IPS-20b (cell line): ENCODE measurements at regions not wholly inside any gene's neighbourhood (a gene's known extent, or its start where the extent isn't known, plus 50 kb on each side); places are given as distances from the start of the nearest gene placed in this dataset.
A peak's percentile ranks its signal among the peaks of the same experiment; 100 is the strongest.

ENCODE experiments used
- H3K27ac ChIP-seq: one replicate; pipeline ENCODE4 v1.5.1; 2013; ENCODE audit warnings: low read length
- H3K27me3 ChIP-seq: 2 replicates; pipeline ENCODE4 v1.6.1; 2013; ENCODE audit warnings: mild to moderate bottlenecking, low read length, inconsistent platforms; ENCODE audit not compliant: insufficient read depth
- H3K36me3 ChIP-seq: 2 replicates; pipeline ENCODE4 v1.6.1; 2013; ENCODE audit warnings: low read depth, mild to moderate bottlenecking, inconsistent platforms, low read length, moderate library complexity; ENCODE audit not compliant: insufficient read depth
- H3K4me1 ChIP-seq: 2 replicates; pipeline ENCODE4 v1.6.1; 2013; ENCODE audit warnings: mild to moderate bottlenecking, control low read depth, inconsistent platforms, low read length, moderate library complexity; ENCODE audit not compliant: insufficient read depth
- H3K4me3 ChIP-seq: 2 replicates; pipeline ENCODE4 v1.5.1; 2013; ENCODE audit warnings: mild to moderate bottlenecking, low read length, inconsistent platforms
- H3K9ac ChIP-seq: 2 replicates; pipeline ENCODE4 v1.6.1; 2013; ENCODE audit warnings: low read depth, mild to moderate bottlenecking, inconsistent platforms, low read length, moderate library complexity
- H3K9me3 ChIP-seq: 2 replicates; pipeline ENCODE4 v1.6.1; 2013; ENCODE audit warnings: mild to moderate bottlenecking, low read depth, low read length, inconsistent platforms; ENCODE audit not compliant: insufficient read depth

DNA sequence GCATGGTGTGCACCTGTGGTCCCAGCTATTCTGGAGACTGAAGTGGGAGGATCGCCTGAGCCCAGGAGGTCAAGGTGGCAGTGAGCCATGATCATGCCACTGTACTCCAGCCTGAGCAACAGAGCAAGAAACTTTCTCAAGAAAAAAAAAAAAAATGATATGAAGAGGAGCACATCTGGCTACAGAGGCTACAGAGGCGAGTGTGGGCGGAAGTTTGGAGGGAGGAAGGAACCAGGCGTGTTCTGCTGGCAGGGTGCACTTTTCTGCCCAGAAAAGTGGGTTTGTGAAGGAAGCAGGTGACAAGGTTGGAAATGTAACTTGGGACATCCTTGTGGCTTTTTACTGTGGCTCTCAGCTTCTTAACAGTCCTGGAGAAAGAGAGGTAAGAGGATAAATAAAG, 96.7 kb downstream of the SNX5 start:
- Histone ChIP-seq H3K27me3 (no peaks in the 10 kb centered on the region), H3K4me1 (peaks cover 49% of the 10 kb centered on the region; the same call in 1 of the 2 replicates), H3K27ac (peak overlapping the region; percentile 40)

GRCh38 chr20:17871181-17871580, 97.4 kb downstream of the SNX5 start:
- Histone ChIP-seq H3K27me3 (no peaks in the 10 kb centered on the region), H3K9ac (peak overlapping the region; percentile 47; the same call in 1 of the 2 replicates), H3K4me3 (peak overlapping the region; percentile 7; the same call in 1 of the 2 replicates), H3K9me3 (no peaks in the 10 kb centered on the region), H3K4me1 (peaks cover 49% of the 10 kb centered on the region; the same call in 1 of the 2 replicates), H3K27ac (peak overlapping the region; percentile 26), H3K36me3 (no peaks in the 10 kb centered on the region)

More for the DNA sequence above, 96.7 kb downstream of the SNX5 start:
- Histone ChIP-seq H3K36me3 (no peaks in the 10 kb centered on the region), H3K9me3 (no peaks in the 10 kb centered on the region), H3K9ac (peak overlapping the region; percentile 47; the same call in 1 of the 2 replicates), H3K4me3 (no peak overlapping the region)

DNA sequence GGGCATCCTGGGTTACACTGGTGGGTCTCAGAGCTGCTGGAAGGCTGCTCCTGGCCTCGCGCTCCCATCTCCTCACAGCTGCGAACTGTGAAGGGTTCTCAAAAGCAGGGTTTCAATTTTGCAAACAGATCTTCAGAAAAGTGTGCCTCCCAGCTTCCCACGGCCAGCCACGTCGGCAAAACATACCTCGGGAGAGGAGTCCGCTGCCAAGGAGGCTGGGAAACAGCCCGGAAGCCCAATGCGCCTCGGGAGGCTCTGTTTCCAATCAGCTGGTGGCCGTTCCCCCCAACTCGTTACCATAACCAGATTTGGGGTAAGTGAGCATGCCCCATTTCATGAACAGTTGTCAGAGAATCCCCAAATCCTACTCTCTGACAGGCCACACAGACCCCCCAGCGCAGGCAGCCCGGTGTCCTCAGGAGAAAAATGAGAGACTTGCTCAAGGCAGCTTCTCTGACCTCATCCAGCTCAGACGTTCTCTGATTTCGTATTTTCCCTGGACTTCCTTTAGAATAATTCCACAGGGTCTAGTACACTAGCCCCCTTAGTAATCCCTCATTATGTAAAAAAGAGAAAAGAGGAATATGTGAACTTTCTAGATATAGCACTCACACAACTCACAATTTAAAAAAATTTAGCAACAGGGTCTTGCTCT, 98.4 kb downstream of the SNX5 start:
- Histone ChIP-seq H3K4me3 (no peak overlapping the region), H3K9ac (no peak overlapping the region; the same call in 1 of the 2 replicates), H3K27ac (peak overlapping the region; percentile 63), H3K36me3 (no peaks in the 10 kb centered on the region), H3K9me3 (no peaks in the 10 kb centered on the region), H3K27me3 (no peaks in the 10 kb centered on the region), H3K4me1 (peaks cover 42% of the 10 kb centered on the region; the same call in 1 of the 2 replicates)

DNA sequence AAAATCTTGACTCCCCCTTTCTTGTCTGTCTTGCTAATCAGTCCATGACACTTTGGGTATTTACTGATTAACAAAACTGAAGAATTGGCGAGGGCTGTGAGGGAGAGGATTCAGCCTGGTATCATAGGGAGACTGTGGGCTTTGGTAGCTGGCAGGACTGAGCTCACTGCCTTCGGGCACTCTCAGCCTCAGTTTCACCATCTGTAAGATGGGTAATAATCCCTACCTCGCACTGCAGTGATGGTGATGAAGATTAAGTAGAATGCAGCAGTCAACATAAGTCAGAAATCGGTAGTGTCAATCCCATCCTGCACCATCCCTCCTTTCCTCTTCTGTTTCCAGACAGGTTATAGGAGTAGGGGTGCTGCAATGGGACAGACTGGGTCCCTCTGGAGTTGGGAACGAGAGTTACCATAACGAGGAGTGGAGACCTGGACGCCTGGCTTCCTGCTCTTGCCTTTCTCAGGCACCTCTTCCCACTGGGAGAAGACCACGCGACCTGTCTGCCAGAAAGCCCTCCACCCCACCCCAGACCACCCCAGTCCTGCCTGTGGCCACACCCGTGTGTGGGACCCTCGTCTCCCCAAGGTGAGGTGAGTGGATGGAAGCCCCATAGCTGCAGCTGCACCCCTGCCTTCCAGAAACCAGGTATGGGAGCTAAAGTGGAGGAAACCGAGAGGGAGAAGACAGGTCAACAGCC, 99.1 kb downstream of the SNX5 start:
- H3K9ac ChIP-seq = no peak overlapping the region
- no peaks in the 10 kb centered on the region for H3K27me3 ChIP-seq
- no peaks in the 10 kb centered on the region for H3K36me3 ChIP-seq
- no peaks in the 10 kb centered on the region for H3K9me3 ChIP-seq
- no peak overlapping the region for H3K27ac ChIP-seq
- H3K4me1 ChIP-seq = peaks cover 42% of the 10 kb centered on the region; the same call in 1 of the 2 replicates
- no peak overlapping the region for H3K4me3 ChIP-seq

DNA sequence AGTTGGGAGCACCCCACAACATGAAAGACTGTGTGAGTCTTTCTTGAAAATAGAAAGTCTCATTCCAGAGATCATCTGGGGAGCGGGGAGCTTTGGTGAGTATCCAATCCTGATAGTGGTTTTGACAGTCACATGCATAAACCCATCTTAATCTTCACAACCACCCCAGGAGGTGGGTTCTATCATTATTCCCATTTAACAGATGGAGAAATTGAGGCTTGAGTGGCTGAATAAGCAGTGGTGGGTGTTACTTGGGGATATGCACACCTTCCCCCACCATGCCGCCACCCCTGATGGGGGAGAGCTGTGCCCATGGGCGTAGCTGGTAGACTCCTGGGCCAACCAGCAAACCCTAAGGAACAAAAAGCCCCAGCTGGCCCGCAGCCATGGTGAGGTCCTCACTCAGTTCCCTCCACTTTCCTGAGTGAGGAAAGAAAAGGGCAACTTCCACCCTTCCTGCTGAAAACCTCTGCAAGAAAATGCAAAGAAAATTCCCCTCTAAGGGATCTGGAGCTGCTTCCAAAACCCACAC, 99.8 kb downstream of the SNX5 start:
- H3K27ac ChIP-seq = no peak overlapping the region
- no peak overlapping the region for H3K9ac ChIP-seq
- H3K27me3 ChIP-seq = no peaks in the 10 kb centered on the region
- no peak overlapping the region for H3K4me3 ChIP-seq
- H3K9me3 ChIP-seq = no peaks in the 10 kb centered on the region
- H3K4me1 ChIP-seq = peaks cover 39% of the 10 kb centered on the region; the same call in 1 of the 2 replicates
- H3K36me3 ChIP-seq = no peaks in the 10 kb centered on the region

- no peaks in the 10 kb centered on the region for H3K36me3 ChIP-seq
- no peaks in the 10 kb centered on the region for H3K9me3 ChIP-seq
- H3K4me1 ChIP-seq = peaks cover 37% of the 10 kb centered on the region; the same call in 1 of the 2 replicates
- H3K27me3 ChIP-seq = no peaks in the 10 kb centered on the region
- H3K27ac ChIP-seq = no peak overlapping the region
- peak overlapping the region; percentile 22; the same call in 1 of the 2 replicates for H3K4me3 ChIP-seq
- no peak overlapping the region for H3K9ac ChIP-seq
Measured at GRCh38 chr20:17868151-17868550, 100.4 kb downstream of the SNX5 start.

DNA sequence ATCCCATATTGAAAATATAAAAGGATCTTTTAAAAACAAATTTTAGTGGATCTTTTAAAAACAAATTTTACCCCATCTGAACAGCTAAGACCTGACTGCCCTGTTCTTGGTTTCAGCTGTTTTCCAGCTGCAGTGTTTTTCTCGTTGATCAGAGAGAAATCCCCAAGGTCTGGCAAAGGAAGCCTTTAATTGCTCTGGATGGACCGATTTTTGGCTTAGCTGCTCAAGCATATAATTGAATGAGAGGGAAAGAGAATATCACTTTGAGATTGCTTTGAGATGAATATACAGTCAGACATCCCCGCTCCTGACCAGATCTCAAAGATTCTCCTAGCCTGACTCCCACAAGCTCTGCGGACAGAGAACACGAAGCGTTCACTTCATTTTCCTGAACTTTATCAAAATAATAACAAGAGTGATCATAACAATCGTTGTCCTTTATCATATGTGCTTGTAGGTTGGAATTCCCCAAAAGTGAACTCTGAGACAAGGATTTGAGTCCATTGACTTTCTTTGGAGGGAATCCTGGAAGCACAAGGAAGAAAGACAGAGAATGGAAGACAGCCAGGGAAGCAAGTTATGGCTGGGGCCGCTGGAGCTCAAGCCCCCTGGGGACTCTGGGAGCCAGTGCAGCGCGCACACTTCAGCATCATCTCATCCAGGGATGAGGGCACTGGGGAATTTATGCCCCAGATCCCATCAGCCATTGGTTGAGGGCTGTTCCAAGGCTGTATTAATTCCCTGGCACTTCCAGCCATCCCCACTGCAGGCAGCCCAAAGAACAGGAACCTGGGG, 101.3 kb downstream of the SNX5 start:
- Histone ChIP-seq H3K27me3 (no peaks in the 10 kb centered on the region), H3K36me3 (no peaks in the 10 kb centered on the region), H3K4me1 (peaks cover 33% of the 10 kb centered on the region; the same call in 1 of the 2 replicates), H3K9ac (no peak overlapping the region), H3K9me3 (no peaks in the 10 kb centered on the region), H3K27ac (no peak overlapping the region), H3K4me3 (no peak overlapping the region)

- Histone ChIP-seq H3K4me1 (peaks cover 24% of the 10 kb centered on the region; the same call in 1 of the 2 replicates), H3K9me3 (no peaks in the 10 kb centered on the region), H3K9ac (no peak overlapping the region), H3K36me3 (no peaks in the 10 kb centered on the region), H3K27ac (no peak overlapping the region), H3K4me3 (no peak overlapping the region), H3K27me3 (no peaks in the 10 kb centered on the region)
Measured at GRCh38 chr20:17866234-17867001, 102.2 kb downstream of the SNX5 start.

GRCh38 chr20:17863577-17864292, 104.9 kb downstream of the SNX5 start:
- peaks cover 24% of the 10 kb centered on the region; the same call in 1 of the 2 replicates for H3K4me1 ChIP-seq
- no peak overlapping the region for H3K4me3 ChIP-seq
- no peaks in the 10 kb centered on the region for H3K9me3 ChIP-seq
- no peak overlapping the region for H3K27ac ChIP-seq
- no peak overlapping the region for H3K9ac ChIP-seq
- H3K36me3 ChIP-seq = no peaks in the 10 kb centered on the region
- H3K27me3 ChIP-seq = no peaks in the 10 kb centered on the region

DNA sequence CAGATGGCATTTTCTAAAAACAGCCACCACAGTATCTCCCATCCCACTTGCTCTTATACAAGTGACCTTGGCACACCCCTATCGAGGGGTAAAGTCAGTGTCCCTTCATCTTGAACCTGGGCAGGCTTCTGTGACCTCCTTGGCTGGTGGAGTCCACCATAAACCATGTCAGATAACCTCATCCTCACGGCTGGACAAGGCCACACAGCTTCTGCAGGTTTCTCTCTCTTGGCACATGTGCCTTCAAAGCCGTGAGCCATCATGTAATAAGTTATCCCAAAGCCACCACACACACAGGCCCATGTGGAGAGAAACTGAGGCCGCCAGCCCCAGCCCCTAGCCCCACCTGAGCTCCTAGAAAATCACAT, 105.4 kb downstream of the SNX5 start:
- no peaks in the 10 kb centered on the region for H3K9me3 ChIP-seq
- peaks cover 20% of the 10 kb centered on the region; the same call in 1 of the 2 replicates for H3K4me1 ChIP-seq
- H3K27me3 ChIP-seq = no peaks in the 10 kb centered on the region
- no peak overlapping the region for H3K9ac ChIP-seq
- H3K4me3 ChIP-seq = no peak overlapping the region
- no peak overlapping the region for H3K27ac ChIP-seq
- H3K36me3 ChIP-seq = no peaks in the 10 kb centered on the region
